Upper lobe of left lung (tissue), 4 donors: ENCODE measurements at regions not wholly inside any gene's neighbourhood (a gene's known extent, or its start where the extent isn't known, plus 50 kb on each side); places are given as distances from the start of the nearest gene placed in this dataset.

Experiments
- CTCF ChIP-seq, 6 experiments: fragments of 450-650 bp in 4 of 6; fragments of 200-600 bp in 2 of 6; sonication (generic) in 2 of 6; IDR thresholded peaks; one replicate each; pipeline ENCODE4 v1.5.1; 2016 to 2019; ENCODE audit warnings: antibody characterized with exemption in 6 of 6
- EP300 ChIP-seq, 4 donors: sonication (generic); formaldehyde crosslinking; IDR thresholded peaks; one replicate each; pipeline ENCODE4 v1.5.1; 2017; ENCODE audit warnings: antibody characterized with exemption in 4 of 4, control low read depth in 2 of 4
- POLR2A ChIP-seq, 4 donors: fragments of 450-650 bp; IDR thresholded peaks; one replicate each; pipeline ENCODE4 v1.5.1; 2016 to 2017; ENCODE audit warnings: antibody characterized with exemption in 4 of 4, mild to moderate bottlenecking in 2 of 4
- POLR2AphosphoS5 ChIP-seq, 2 donors: sonication (generic); formaldehyde crosslinking; IDR thresholded peaks; one replicate each; pipeline ENCODE4 v1.5.1; 2017; ENCODE audit warnings: antibody characterized with exemption in 2 of 2

GRCh38 chr12:131570596-131570995 lies 140.3 kb upstream of the SFSWAP start:
- TF ChIP-seq EP300 (IDR thresholded peaks at IDR 0.05) (no peak), CTCF (IDR thresholded peaks at IDR 0.05) (no peak), POLR2A (IDR thresholded peaks at IDR 0.05) (no peak), POLR2AphosphoS5 (IDR thresholded peaks at IDR 0.05) (no peak)
